ENCODE measurements at regions not wholly inside any gene's neighbourhood (a gene's known extent, or its start where the extent isn't known, plus 50 kb on each side); places are given as distances from the start of the nearest gene placed in this dataset.

DNA sequence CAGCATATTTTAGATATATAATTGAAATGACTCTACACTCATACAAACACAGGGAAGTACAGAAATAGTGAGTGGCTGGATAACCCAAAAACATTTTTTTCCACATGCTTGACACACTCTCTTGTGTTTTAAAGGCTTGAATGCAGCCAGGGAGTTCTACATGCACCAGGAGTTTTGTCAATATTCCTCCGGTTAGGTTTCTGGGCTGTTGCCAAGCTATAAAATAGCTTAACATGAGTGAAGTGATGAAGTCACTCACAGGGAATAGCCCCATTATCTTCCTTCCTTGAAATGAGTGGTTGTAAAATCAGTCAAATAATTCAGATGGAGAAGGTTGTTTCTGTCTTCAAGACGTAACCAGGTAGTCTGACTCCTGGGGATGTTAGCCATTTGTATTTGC is 582.7 kb downstream of the SLC6A15 start:
- TF ChIP-seq, protein P1, sequence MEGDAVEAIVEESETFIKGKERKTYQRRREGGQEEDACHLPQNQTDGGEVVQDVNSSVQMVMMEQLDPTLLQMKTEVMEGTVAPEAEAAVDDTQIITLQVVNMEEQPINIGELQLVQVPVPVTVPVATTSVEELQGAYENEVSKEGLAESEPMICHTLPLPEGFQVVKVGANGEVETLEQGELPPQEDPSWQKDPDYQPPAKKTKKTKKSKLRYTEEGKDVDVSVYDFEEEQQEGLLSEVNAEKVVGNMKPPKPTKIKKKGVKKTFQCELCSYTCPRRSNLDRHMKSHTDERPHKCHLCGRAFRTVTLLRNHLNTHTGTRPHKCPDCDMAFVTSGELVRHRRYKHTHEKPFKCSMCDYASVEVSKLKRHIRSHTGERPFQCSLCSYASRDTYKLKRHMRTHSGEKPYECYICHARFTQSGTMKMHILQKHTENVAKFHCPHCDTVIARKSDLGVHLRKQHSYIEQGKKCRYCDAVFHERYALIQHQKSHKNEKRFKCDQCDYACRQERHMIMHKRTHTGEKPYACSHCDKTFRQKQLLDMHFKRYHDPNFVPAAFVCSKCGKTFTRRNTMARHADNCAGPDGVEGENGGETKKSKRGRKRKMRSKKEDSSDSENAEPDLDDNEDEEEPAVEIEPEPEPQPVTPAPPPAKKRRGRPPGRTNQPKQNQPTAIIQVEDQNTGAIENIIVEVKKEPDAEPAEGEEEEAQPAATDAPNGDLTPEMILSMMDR (IDR thresholded peaks at IDR 0.05; ENCODE audit: low read depth, low read length, missing input control): no peak
- no peak for TF ChIP-seq RAD21 (IDR thresholded peaks at IDR 0.05)
- no peak for TF ChIP-seq TAF1 (conservative IDR thresholded peaks at IDR 0.05)
- TF ChIP-seq, protein P2, sequence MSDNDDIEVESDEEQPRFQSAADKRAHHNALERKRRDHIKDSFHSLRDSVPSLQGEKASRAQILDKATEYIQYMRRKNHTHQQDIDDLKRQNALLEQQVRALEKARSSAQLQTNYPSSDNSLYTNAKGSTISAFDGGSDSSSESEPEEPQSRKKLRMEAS (IDR thresholded peaks at IDR 0.05): no peak
- TF ChIP-seq, protein P3, sequence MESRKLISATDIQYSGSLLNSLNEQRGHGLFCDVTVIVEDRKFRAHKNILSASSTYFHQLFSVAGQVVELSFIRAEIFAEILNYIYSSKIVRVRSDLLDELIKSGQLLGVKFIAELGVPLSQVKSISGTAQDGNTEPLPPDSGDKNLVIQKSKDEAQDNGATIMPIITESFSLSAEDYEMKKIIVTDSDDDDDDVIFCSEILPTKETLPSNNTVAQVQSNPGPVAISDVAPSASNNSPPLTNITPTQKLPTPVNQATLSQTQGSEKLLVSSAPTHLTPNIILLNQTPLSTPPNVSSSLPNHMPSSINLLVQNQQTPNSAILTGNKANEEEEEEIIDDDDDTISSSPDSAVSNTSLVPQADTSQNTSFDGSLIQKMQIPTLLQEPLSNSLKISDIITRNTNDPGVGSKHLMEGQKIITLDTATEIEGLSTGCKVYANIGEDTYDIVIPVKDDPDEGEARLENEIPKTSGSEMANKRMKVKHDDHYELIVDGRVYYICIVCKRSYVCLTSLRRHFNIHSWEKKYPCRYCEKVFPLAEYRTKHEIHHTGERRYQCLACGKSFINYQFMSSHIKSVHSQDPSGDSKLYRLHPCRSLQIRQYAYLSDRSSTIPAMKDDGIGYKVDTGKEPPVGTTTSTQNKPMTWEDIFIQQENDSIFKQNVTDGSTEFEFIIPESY (IDR thresholded peaks at IDR 0.05): no peak
- TF ChIP-seq GABPA (IDR thresholded peaks at IDR 0.05 in 1 of 2, conservative IDR thresholded peaks at IDR 0.05 in 1 of 2): no peak
- TF ChIP-seq HNF4G (IDR thresholded peaks at IDR 0.05): no peak
- TF ChIP-seq, protein P4, sequence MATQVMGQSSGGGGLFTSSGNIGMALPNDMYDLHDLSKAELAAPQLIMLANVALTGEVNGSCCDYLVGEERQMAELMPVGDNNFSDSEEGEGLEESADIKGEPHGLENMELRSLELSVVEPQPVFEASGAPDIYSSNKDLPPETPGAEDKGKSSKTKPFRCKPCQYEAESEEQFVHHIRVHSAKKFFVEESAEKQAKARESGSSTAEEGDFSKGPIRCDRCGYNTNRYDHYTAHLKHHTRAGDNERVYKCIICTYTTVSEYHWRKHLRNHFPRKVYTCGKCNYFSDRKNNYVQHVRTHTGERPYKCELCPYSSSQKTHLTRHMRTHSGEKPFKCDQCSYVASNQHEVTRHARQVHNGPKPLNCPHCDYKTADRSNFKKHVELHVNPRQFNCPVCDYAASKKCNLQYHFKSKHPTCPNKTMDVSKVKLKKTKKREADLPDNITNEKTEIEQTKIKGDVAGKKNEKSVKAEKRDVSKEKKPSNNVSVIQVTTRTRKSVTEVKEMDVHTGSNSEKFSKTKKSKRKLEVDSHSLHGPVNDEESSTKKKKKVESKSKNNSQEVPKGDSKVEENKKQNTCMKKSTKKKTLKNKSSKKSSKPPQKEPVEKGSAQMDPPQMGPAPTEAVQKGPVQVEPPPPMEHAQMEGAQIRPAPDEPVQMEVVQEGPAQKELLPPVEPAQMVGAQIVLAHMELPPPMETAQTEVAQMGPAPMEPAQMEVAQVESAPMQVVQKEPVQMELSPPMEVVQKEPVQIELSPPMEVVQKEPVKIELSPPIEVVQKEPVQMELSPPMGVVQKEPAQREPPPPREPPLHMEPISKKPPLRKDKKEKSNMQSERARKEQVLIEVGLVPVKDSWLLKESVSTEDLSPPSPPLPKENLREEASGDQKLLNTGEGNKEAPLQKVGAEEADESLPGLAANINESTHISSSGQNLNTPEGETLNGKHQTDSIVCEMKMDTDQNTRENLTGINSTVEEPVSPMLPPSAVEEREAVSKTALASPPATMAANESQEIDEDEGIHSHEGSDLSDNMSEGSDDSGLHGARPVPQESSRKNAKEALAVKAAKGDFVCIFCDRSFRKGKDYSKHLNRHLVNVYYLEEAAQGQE (IDR thresholded peaks at IDR 0.05): no peak
- TF ChIP-seq, protein P5, sequence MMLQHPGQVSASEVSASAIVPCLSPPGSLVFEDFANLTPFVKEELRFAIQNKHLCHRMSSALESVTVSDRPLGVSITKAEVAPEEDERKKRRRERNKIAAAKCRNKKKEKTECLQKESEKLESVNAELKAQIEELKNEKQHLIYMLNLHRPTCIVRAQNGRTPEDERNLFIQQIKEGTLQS (IDR thresholded peaks at IDR 0.05): no peak
- TF ChIP-seq JUND (IDR thresholded peaks at IDR 0.05): no peak
- TF ChIP-seq HNF4A (conservative IDR thresholded peaks at IDR 0.05): no peak
